ENCODE measurements at regions not wholly inside any gene's neighbourhood (a gene's known extent, or its start where the extent isn't known, plus 50 kb on each side); places are given as distances from the start of the nearest gene placed in this dataset.

- Histone ChIP-seq H3K4me1 (peaks cover 0 to 5% of the 10 kb centered on the region in 2 donors), H3K27me3 (no peaks in the 10 kb centered on the region), H3K36me3 (no peaks in the 10 kb centered on the region), H3K27ac (no peak overlapping the region), H3K4me3 (no peak overlapping the region), H3K9me3 (no peaks in the 10 kb centered on the region)
- in situ Hi-C loops (cut with MboI; ENCODE audit: low sequenced_read_pairs in 4 of 4) (no loop called here), intact Hi-C loops (cut with DNase I; ENCODE audit: low total_unique reads) (no loop called here)
- DNase-seq (no peak), ATAC-seq (no peak)
- TF ChIP-seq POLR2A (IDR thresholded peaks at IDR 0.05) (no peak), CTCF (IDR thresholded peaks at IDR 0.05 in 4 of 5, conservative IDR thresholded peaks at IDR 0.05 in 1 of 5) (no peak)
These were observed 80.4 kb upstream of the PRSS3 start for GRCh38 chr9:33714989-33715388.

GRCh38 chr9:33718987-33719386, 76.4 kb upstream of the PRSS3 start:
- no peaks in the 10 kb centered on the region for H3K27me3 ChIP-seq
- in situ Hi-C loops (cut with MboI; ENCODE audit: low sequenced_read_pairs in 4 of 4) (no loop called here), intact Hi-C loops (cut with DNase I; ENCODE audit: low total_unique reads) (no loop called here)
- no peaks in the 10 kb centered on the region for H3K9me3 ChIP-seq
- TF ChIP-seq POLR2A (IDR thresholded peaks at IDR 0.05) (no peak), CTCF (IDR thresholded peaks at IDR 0.05 in 4 of 5, conservative IDR thresholded peaks at IDR 0.05 in 1 of 5) (no peak)
- H3K27ac ChIP-seq = no peak overlapping the region
- no peak for ATAC-seq
- H3K4me1 ChIP-seq = peaks cover 4 to 5% of the 10 kb centered on the region in 2 donors
- no peak overlapping the region for H3K4me3 ChIP-seq
- no peaks in the 10 kb centered on the region for H3K36me3 ChIP-seq
- peak in 1 of 2 donors; percentile 33 for DNase-seq

GRCh38 chr9:33719581-33720374, 75.6 kb upstream of the PRSS3 start:
- H3K27me3 ChIP-seq = no peaks in the 10 kb centered on the region
- TF ChIP-seq POLR2A (IDR thresholded peaks at IDR 0.05) (no peak), CTCF (IDR thresholded peaks at IDR 0.05 in 4 of 5, conservative IDR thresholded peaks at IDR 0.05 in 1 of 5) (peak in 2 of 5 experiments; percentile 23 to 29)
- no peak for ATAC-seq
- no peak overlapping the region for H3K4me3 ChIP-seq
- no peak for DNase-seq
- intact Hi-C loops (cut with DNase I; ENCODE audit: low total_unique reads) (no loop called here), in situ Hi-C loops (cut with MboI; ENCODE audit: low sequenced_read_pairs in 4 of 4) (loop anchor here (5.0 to 10.0 kb wide), 3 partner anchors 85 to 97 kb away; no protein-coding TSS in a partner anchor)
- H3K4me1 ChIP-seq = peaks cover 4 to 5% of the 10 kb centered on the region in 2 donors
- no peaks in the 10 kb centered on the region for H3K9me3 ChIP-seq
- H3K27ac ChIP-seq = no peak overlapping the region
- H3K36me3 ChIP-seq = no peaks in the 10 kb centered on the region

- ATAC-seq (peak; percentile 91 to 96), DNase-seq (peak; percentile 51 to 71)
- in situ Hi-C loops (cut with MboI; ENCODE audit: low sequenced_read_pairs in 4 of 4) (loop anchor here (5.0 to 10.0 kb wide), 3 partner anchors 87 to 100 kb away; no protein-coding TSS in a partner anchor), intact Hi-C loops (cut with DNase I; ENCODE audit: low total_unique reads) (loop anchor here (1.0 kb wide), 1 partner anchor 98 kb away; no protein-coding TSS in a partner anchor)
- Histone ChIP-seq H3K27ac (no peak overlapping the region), H3K4me3 (no peak overlapping the region), H3K4me1 (peaks cover 4 to 5% of the 10 kb centered on the region in 2 donors), H3K9me3 (no peaks in the 10 kb centered on the region), H3K27me3 (no peaks in the 10 kb centered on the region), H3K36me3 (no peaks in the 10 kb centered on the region)
- TF ChIP-seq POLR2A (IDR thresholded peaks at IDR 0.05) = no peak
- TF ChIP-seq CTCF (IDR thresholded peaks at IDR 0.05 in 4 of 5, conservative IDR thresholded peaks at IDR 0.05 in 1 of 5) = peak; percentile 99 to 100 (median 99)
These were observed 73.5 kb upstream of the PRSS3 start for GRCh38 chr9:33721674-33722358.
